ENCODE measurements at regions not wholly inside any gene's neighbourhood (a gene's known extent, or its start where the extent isn't known, plus 50 kb on each side); places are given as distances from the start of the nearest gene placed in this dataset.
A peak's percentile ranks its signal among the peaks of the same experiment; 100 is the strongest.

DNA sequence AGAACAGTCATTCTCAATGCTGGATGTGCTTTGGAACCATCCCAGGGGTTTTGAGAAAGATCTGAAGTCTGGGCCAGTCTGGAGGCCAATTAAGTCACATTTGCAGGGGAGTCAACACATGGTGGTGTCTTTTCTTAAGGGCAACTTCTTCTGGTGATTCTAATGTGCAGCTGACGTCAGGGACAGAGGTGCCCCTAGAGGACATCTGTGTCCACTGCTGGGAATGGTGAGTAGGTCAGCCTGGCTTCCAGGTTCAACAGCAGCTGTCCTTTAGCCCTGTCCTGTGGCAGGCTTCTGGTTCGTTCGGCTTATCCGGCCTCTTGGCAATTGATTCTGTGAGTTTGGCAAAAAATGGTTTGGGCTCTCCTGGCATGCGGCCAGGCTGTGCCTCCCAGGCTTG lies 269.7 kb upstream of the HABP2 start:
- Histone ChIP-seq H3K4me1 (ENCODE audit: control insufficient read depth, insufficient read depth, low read length) (no peaks in the 10 kb centered on the region), H3K4me3 (ENCODE audit: low read length) (no peak overlapping the region), H3K27ac (ENCODE audit: low read depth, low read length) (no peak overlapping the region), H3K27me3 (ENCODE audit: control insufficient read depth, insufficient read depth, low read length, poor library complexity, severe bottlenecking) (peaks cover 51% of the 10 kb centered on the region), H3K36me3 (ENCODE audit: control insufficient read depth, insufficient read depth, low read length) (no peaks in the 10 kb centered on the region), H3K9me3 (ENCODE audit: control insufficient read depth, low read length) (no peaks in the 10 kb centered on the region), H3K9ac (ENCODE audit: extremely low read depth, low read length, poor library complexity, severe bottlenecking) (no peak overlapping the region)
- Mint-ChIP-seq H3K4me3 (no peak overlapping the region), H3K36me3 (ENCODE audit: low read depth) (no peaks in the 10 kb centered on the region), H3K27me3 (ENCODE audit: insufficient read depth) (peaks cover 39% of the 10 kb centered on the region), H3K9me3 (no peaks in the 10 kb centered on the region), H3K4me1 (peaks cover 3% of the 10 kb centered on the region), H3K27ac (no peak overlapping the region)
- 70 to 93% methylated on average over 2 to 5 of the region's 5 CpGs for WGBS, 2 experiments (ENCODE audit: insufficient coverage in 1 of 2, insufficient read length in 1 of 2)
- TF ChIP-seq, protein P1, sequence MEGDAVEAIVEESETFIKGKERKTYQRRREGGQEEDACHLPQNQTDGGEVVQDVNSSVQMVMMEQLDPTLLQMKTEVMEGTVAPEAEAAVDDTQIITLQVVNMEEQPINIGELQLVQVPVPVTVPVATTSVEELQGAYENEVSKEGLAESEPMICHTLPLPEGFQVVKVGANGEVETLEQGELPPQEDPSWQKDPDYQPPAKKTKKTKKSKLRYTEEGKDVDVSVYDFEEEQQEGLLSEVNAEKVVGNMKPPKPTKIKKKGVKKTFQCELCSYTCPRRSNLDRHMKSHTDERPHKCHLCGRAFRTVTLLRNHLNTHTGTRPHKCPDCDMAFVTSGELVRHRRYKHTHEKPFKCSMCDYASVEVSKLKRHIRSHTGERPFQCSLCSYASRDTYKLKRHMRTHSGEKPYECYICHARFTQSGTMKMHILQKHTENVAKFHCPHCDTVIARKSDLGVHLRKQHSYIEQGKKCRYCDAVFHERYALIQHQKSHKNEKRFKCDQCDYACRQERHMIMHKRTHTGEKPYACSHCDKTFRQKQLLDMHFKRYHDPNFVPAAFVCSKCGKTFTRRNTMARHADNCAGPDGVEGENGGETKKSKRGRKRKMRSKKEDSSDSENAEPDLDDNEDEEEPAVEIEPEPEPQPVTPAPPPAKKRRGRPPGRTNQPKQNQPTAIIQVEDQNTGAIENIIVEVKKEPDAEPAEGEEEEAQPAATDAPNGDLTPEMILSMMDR (conservative IDR thresholded peaks at IDR 0.05) = peak; percentile 79
- peak; percentile 73 for DNase-seq

- DNase-seq = no peak
- Mint-ChIP-seq H3K4me1 (peaks cover 4% of the 10 kb centered on the region), H3K9me3 (no peaks in the 10 kb centered on the region), H3K27ac (no peak overlapping the region), H3K4me3 (no peak overlapping the region), H3K27me3 (ENCODE audit: insufficient read depth) (peaks cover 36% of the 10 kb centered on the region), H3K36me3 (ENCODE audit: low read depth) (no peaks in the 10 kb centered on the region)
- TF ChIP-seq, protein P1 (conservative IDR thresholded peaks at IDR 0.05) = no peak
- Histone ChIP-seq H3K9ac (ENCODE audit: extremely low read depth, low read length, poor library complexity, severe bottlenecking) (no peak overlapping the region), H3K36me3 (ENCODE audit: control insufficient read depth, insufficient read depth, low read length) (no peaks in the 10 kb centered on the region), H3K9me3 (ENCODE audit: control insufficient read depth, low read length) (no peaks in the 10 kb centered on the region), H3K4me1 (ENCODE audit: control insufficient read depth, insufficient read depth, low read length) (no peaks in the 10 kb centered on the region), H3K4me3 (ENCODE audit: low read length) (no peak overlapping the region), H3K27me3 (ENCODE audit: control insufficient read depth, insufficient read depth, low read length, poor library complexity, severe bottlenecking) (peaks cover 52% of the 10 kb centered on the region), H3K27ac (ENCODE audit: low read depth, low read length) (no peak overlapping the region)
- WGBS, 2 experiments (ENCODE audit: insufficient coverage in 1 of 2, insufficient read length in 1 of 2) = 96 to 98% methylated on average over 4 of the region's 4 CpGs
Observed at GRCh38 chr10:113284635-113285034, 268.2 kb upstream of the HABP2 start.

DNA sequence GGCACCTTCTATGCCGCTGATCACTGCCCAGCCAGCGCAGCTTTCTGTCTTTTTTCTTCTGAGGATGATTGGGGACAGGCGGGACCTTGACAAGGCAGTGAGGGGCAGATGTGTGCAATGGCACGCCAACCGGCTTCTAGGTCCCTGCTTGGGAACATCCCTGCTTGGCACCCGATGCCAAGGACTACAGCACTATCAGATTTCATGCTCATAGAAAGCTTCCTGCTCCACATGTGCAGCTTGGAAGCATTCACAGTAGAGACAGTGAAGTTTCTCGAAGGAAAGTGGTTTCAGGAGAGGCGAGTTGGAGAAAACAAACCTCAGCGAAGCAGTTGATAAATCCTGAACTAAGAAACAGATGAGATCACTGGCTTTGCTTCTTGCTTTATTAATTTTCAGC lies 267.5 kb upstream of the HABP2 start:
- TF ChIP-seq, protein P1 (conservative IDR thresholded peaks at IDR 0.05) = no peak
- no peaks in the 10 kb centered on the region for H3K36me3 ChIP-seq (ENCODE audit: control insufficient read depth, insufficient read depth, low read length)
- no peaks in the 10 kb centered on the region for H3K36me3 Mint-ChIP-seq (ENCODE audit: low read depth)
- peaks cover 52% of the 10 kb centered on the region for H3K27me3 ChIP-seq (ENCODE audit: control insufficient read depth, insufficient read depth, low read length, poor library complexity, severe bottlenecking)
- no peak for DNase-seq
- H3K9me3 Mint-ChIP-seq = no peaks in the 10 kb centered on the region
- H3K27ac Mint-ChIP-seq = no peak overlapping the region
- no peak overlapping the region for H3K4me3 Mint-ChIP-seq
- H3K4me1 Mint-ChIP-seq = peaks cover 9% of the 10 kb centered on the region
- WGBS, 2 experiments (ENCODE audit: insufficient coverage in 1 of 2, insufficient read length in 1 of 2) = 89 to 91% methylated on average over 7 to 9 of the region's 9 CpGs
- H3K27me3 Mint-ChIP-seq (ENCODE audit: insufficient read depth) = peaks cover 36% of the 10 kb centered on the region
- no peaks in the 10 kb centered on the region for H3K4me1 ChIP-seq (ENCODE audit: control insufficient read depth, insufficient read depth, low read length)
- H3K4me3 ChIP-seq (ENCODE audit: low read length) = no peak overlapping the region
- no peak overlapping the region for H3K9ac ChIP-seq (ENCODE audit: extremely low read depth, low read length, poor library complexity, severe bottlenecking)
- no peaks in the 10 kb centered on the region for H3K9me3 ChIP-seq (ENCODE audit: control insufficient read depth, low read length)
- no peak overlapping the region for H3K27ac ChIP-seq (ENCODE audit: low read depth, low read length)
